Fibroblast of pulmonary artery (primary cell): ENCODE measurements at regions not wholly inside any gene's neighbourhood (a gene's known extent, or its start where the extent isn't known, plus 50 kb on each side); places are given as distances from the start of the nearest gene placed in this dataset.

Source experiments
- DNase-seq: peaks from one replicate; pipeline ENCODE4 v3.0.0-alpha.2; 2010; ENCODE audit warnings: low read depth
- H3K4me3 ChIP-seq: replicated peaks from 2 replicates; pipeline ENCODE4 v1.5.1; 2011; ENCODE audit warnings: low read depth, mild to moderate bottlenecking, control low read depth, low read length, moderate library complexity
- TF ChIP-seq, protein P1 (sequence below): IDR thresholded peaks from 2 replicates; pipeline ENCODE4 v1.5.1; 2011; ENCODE audit warnings: mild to moderate bottlenecking, control low read depth, low read length, inconsistent platforms; ENCODE audit errors: missing control alignments

DNA sequence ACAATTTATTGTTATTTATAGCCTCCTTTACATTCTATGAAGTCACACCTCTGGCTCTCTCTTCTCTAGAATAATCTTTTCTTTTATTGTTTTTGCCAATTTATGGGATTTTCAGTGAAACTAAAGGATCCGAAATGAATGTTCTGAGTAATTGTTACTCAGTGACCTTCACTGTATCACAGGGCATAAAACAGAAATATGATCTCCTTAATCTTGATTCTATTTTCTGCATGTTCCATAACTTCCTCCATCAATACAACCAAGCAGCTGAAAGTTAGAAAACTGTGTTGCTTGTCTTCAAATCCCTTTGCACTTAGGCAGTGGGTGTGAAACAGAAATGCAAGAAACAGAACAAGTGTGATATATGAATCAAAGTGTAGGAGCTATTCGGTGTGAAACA is 57.4 kb upstream of the FERD3L start:
- no peak overlapping the region for H3K4me3 ChIP-seq
- TF ChIP-seq, protein P1, sequence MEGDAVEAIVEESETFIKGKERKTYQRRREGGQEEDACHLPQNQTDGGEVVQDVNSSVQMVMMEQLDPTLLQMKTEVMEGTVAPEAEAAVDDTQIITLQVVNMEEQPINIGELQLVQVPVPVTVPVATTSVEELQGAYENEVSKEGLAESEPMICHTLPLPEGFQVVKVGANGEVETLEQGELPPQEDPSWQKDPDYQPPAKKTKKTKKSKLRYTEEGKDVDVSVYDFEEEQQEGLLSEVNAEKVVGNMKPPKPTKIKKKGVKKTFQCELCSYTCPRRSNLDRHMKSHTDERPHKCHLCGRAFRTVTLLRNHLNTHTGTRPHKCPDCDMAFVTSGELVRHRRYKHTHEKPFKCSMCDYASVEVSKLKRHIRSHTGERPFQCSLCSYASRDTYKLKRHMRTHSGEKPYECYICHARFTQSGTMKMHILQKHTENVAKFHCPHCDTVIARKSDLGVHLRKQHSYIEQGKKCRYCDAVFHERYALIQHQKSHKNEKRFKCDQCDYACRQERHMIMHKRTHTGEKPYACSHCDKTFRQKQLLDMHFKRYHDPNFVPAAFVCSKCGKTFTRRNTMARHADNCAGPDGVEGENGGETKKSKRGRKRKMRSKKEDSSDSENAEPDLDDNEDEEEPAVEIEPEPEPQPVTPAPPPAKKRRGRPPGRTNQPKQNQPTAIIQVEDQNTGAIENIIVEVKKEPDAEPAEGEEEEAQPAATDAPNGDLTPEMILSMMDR = no peak
- DNase-seq = no peak
